Astrocyte (in vitro differentiated cells and primary cell): ENCODE measurements at regions not wholly inside any gene's neighbourhood (a gene's known extent, or its start where the extent isn't known, plus 50 kb on each side); places are given as distances from the start of the nearest gene placed in this dataset.

Experiments used
- DNase-seq: peaks from one replicate; pipeline ENCODE4 v3.0.0-alpha.2; 2010; ENCODE audit warnings: low read depth
- FAIRE-seq: peaks from 2 replicates; lab custom pipeline; 2011; peaks lifted over from hg19 to GRCh38; lab: Jason Lieb, UNC
- H2AFZ ChIP-seq: 2 replicates; pipeline ENCODE4 v1.6.0; 2012; ENCODE audit warnings: low read depth, low read length, inconsistent platforms
- H3K27ac ChIP-seq: 2 replicates; pipeline ENCODE4 v1.5.1; 2011; ENCODE audit warnings: low read depth, low read length, inconsistent platforms
- H3K27me3 ChIP-seq: 2 replicates; pipeline ENCODE4 v1.6.0; 2011; ENCODE audit warnings: low read length, inconsistent platforms; ENCODE audit not compliant: insufficient read depth
- H3K36me3 ChIP-seq: 2 replicates; pipeline ENCODE4 v1.5.1; 2011; ENCODE audit warnings: low read length, inconsistent platforms; ENCODE audit not compliant: insufficient read depth
- H3K4me1 ChIP-seq: 2 replicates; pipeline ENCODE4 v1.5.1; 2011; ENCODE audit warnings: low read length, inconsistent platforms; ENCODE audit not compliant: insufficient read depth
- H3K4me2 ChIP-seq: 2 replicates; pipeline ENCODE4 v1.6.0; 2012; ENCODE audit warnings: low read length, inconsistent platforms
- H3K4me3 ChIP-seq: 2 replicates; pipeline ENCODE4 v1.5.1; 2011; ENCODE audit warnings: low read depth, mild to moderate bottlenecking, low read length, inconsistent platforms; ENCODE audit not compliant: insufficient read depth
- H3K79me2 ChIP-seq: 2 replicates; pipeline ENCODE4 v1.6.0; 2012; ENCODE audit warnings: mild to moderate bottlenecking, low read length, inconsistent platforms; ENCODE audit not compliant: insufficient read depth
- H3K9ac ChIP-seq: 2 replicates; pipeline ENCODE4 v1.6.0; 2012; ENCODE audit warnings: mild to moderate bottlenecking, low read length, inconsistent platforms
- H3K9me3 ChIP-seq: 2 replicates; pipeline ENCODE4 v1.5.1; 2012; ENCODE audit warnings: low read depth, mild to moderate bottlenecking, low read length, inconsistent platforms; ENCODE audit not compliant: insufficient read depth
- H4K20me1 ChIP-seq: 2 replicates; pipeline ENCODE4 v1.6.0; 2012; ENCODE audit warnings: low read length, inconsistent platforms; ENCODE audit not compliant: insufficient read depth
- H3K27ac Mint-ChIP-seq: one replicate; pipeline ENCODE4 v1.8.0; 2021; ENCODE audit warnings: mild to moderate bottlenecking, mixed read lengths; ENCODE audit not compliant: unreplicated experiment
- H3K27me3 Mint-ChIP-seq: one replicate; pipeline ENCODE4 v1.8.0; 2021; ENCODE audit warnings: low read depth, mixed read lengths; ENCODE audit not compliant: unreplicated experiment
- H3K36me3 Mint-ChIP-seq: one replicate; pipeline ENCODE4 v1.8.0; 2021; ENCODE audit warnings: low read depth, mixed read lengths; ENCODE audit not compliant: unreplicated experiment
- H3K4me1 Mint-ChIP-seq: one replicate; pipeline ENCODE4 v1.8.0; 2021; ENCODE audit warnings: low read depth, mixed read lengths; ENCODE audit not compliant: unreplicated experiment
- H3K4me3 Mint-ChIP-seq: one replicate; pipeline ENCODE4 v1.8.0; 2021; ENCODE audit warnings: mild to moderate bottlenecking, moderate library complexity, mixed read lengths; ENCODE audit not compliant: unreplicated experiment
- H3K9me3 Mint-ChIP-seq: one replicate; pipeline ENCODE4 v1.8.0; 2021; ENCODE audit warnings: mild to moderate bottlenecking, mixed read lengths; ENCODE audit not compliant: unreplicated experiment
- EZH2 ChIP-seq: IDR thresholded peaks from 2 replicates; pipeline ENCODE4 v1.6.1; 2012; ENCODE audit warnings: mild to moderate bottlenecking, low read length, inconsistent platforms; ENCODE audit not compliant: insufficient read depth
- TF ChIP-seq, protein P1 (sequence below): IDR thresholded peaks from 2 replicates; pipeline ENCODE4 v1.5.1; 2011; ENCODE audit warnings: low read depth, mild to moderate bottlenecking, inconsistent platforms, low read length, moderate library complexity; ENCODE audit not compliant: insufficient read depth

DNA sequence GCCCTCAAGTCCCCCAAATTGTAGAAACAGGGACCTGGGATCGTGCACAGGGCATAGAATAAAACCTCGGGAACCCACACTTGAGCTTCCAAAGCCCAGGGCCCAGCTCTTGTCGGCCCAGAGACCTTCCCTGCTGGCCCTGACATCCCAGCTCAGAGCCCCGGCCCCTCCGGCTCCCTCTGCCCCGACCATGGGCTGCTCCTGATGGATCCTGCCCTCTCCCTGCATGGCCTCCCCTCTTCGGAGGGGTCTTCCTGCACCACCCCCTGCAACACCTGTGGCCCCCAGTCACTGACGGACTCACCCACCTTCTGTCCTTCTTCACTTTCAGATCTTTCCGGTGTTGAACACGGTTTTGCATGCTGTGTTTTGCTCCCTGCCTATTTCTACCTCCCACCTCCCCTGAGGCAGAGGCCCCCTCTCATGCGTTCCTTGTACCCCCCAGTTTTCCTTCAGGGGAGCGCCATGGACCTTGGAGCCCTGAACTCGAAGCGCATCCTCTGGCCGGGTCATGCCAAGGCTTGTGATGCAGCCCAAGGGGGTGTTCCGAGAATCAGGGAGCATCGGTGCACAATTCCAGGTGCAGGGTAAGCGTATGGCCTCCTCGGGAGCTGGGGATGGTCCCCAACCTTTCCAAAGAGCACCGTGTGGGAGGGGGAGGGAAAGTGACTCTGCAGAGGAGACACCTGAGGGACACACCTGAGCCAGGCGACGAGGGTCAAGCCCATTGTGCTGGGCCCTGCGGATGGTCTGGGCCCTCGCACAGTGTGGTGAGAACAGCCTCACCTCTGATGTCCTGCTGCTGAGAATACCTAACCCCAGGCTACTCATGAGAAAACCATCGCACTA is 666.4 kb downstream of the BRD1 start:
- H3K9me3 Mint-ChIP-seq = no peaks in the 10 kb centered on the region

DNA sequence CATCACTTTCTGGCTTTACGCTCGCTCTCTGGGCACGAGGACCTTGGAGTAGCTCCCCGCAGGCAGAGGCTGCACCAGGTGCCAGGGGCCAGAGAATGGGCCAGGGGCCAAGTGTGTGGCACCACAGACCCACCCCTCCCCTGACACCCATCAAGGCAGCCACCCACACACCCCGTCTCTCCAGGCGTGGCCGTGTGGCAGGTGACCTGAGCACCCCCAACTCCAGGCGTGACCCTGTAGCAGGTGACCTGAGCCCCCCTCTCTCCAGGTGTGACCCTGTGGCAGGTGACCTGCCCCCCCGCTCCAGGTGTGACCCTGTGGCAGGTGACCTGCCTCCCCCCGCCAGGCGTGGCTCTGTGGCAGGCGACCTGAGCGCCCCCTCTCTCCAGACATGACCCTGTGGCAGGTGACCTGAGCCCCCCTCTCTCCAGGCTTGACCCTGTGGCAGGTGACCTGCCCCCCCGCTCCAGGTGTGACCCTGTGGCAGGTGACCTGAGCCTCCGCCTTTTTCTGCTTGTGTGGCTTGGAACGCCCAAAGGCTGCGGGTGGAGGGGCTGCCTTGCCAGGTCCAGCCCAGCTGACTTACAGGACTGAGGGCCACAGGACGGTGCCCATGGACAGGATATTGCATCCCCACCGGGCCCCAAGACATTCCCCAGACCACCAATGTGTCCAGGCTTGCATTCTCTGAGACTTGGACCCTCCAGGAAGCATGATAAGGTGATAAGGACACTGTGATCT is 667.2 kb downstream of the BRD1 start:
- no peaks in the 10 kb centered on the region for H3K4me1 ChIP-seq
- H3K9ac ChIP-seq = no peak overlapping the region
- H3K4me2 ChIP-seq = no peak overlapping the region
- no peak overlapping the region for H3K4me3 ChIP-seq
- H3K36me3 ChIP-seq = no peaks in the 10 kb centered on the region
- H3K9me3 ChIP-seq = peaks cover 6% of the 10 kb centered on the region
- no peak for FAIRE-seq
- Mint-ChIP-seq H3K4me1 (no peaks in the 10 kb centered on the region), H3K36me3 (no peaks in the 10 kb centered on the region), H3K27me3 (peaks cover 42% of the 10 kb centered on the region), H3K4me3 (no peak overlapping the region), H3K9me3 (no peaks in the 10 kb centered on the region), H3K27ac (no peak overlapping the region)
- no peaks in the 10 kb centered on the region for H4K20me1 ChIP-seq
- DNase-seq = no peak
- H3K27me3 ChIP-seq = no peaks in the 10 kb centered on the region
- TF ChIP-seq, protein P1, sequence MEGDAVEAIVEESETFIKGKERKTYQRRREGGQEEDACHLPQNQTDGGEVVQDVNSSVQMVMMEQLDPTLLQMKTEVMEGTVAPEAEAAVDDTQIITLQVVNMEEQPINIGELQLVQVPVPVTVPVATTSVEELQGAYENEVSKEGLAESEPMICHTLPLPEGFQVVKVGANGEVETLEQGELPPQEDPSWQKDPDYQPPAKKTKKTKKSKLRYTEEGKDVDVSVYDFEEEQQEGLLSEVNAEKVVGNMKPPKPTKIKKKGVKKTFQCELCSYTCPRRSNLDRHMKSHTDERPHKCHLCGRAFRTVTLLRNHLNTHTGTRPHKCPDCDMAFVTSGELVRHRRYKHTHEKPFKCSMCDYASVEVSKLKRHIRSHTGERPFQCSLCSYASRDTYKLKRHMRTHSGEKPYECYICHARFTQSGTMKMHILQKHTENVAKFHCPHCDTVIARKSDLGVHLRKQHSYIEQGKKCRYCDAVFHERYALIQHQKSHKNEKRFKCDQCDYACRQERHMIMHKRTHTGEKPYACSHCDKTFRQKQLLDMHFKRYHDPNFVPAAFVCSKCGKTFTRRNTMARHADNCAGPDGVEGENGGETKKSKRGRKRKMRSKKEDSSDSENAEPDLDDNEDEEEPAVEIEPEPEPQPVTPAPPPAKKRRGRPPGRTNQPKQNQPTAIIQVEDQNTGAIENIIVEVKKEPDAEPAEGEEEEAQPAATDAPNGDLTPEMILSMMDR = no peak
- no peak for TF ChIP-seq EZH2
- no peak overlapping the region for H2AFZ ChIP-seq
- no peak overlapping the region for H3K27ac ChIP-seq
- no peaks in the 10 kb centered on the region for H3K79me2 ChIP-seq

More for the DNA sequence above, 666.4 kb downstream of the BRD1 start:
- Histone ChIP-seq H3K79me2 (no peaks in the 10 kb centered on the region), H2AFZ (no peak overlapping the region), H3K27me3 (no peaks in the 10 kb centered on the region), H3K4me3 (no peak overlapping the region), H4K20me1 (no peaks in the 10 kb centered on the region), H3K36me3 (no peaks in the 10 kb centered on the region), H3K4me1 (no peaks in the 10 kb centered on the region), H3K27ac (no peak overlapping the region), H3K9ac (no peak overlapping the region), H3K4me2 (no peak overlapping the region), H3K9me3 (peaks cover 3% of the 10 kb centered on the region)
- no peak overlapping the region for H3K27ac Mint-ChIP-seq
- DNase-seq = no peak
- no peak for FAIRE-seq
- no peaks in the 10 kb centered on the region for H3K36me3 Mint-ChIP-seq
- no peak overlapping the region for H3K4me3 Mint-ChIP-seq
- H3K27me3 Mint-ChIP-seq = peaks cover 43% of the 10 kb centered on the region
- TF ChIP-seq EZH2 = no peak
- TF ChIP-seq, protein P1 = no peak
- no peaks in the 10 kb centered on the region for H3K4me1 Mint-ChIP-seq
